H9 (cell line): ENCODE measurements at regions not wholly inside any gene's neighbourhood (a gene's known extent, or its start where the extent isn't known, plus 50 kb on each side); places are given as distances from the start of the nearest gene placed in this dataset.

Experiments
- DNase-seq: peaks from one replicate; pipeline ENCODE4 v3.0.0-alpha.2; 2017
- H2AFZ ChIP-seq: one replicate; pipeline ENCODE4 v1.6.1; 2013; ENCODE audit warnings: mild to moderate bottlenecking, low read length, control low read depth, moderate library complexity
- H2AK5ac ChIP-seq: 2 replicates; pipeline ENCODE4 v1.6.1; 2013; ENCODE audit warnings: low read length, control low read depth, mixed read lengths; ENCODE audit not compliant: insufficient read length
- H2BK120ac ChIP-seq: one replicate; pipeline ENCODE4 v1.6.1; 2013; ENCODE audit warnings: low read depth, mild to moderate bottlenecking, low read length, control low read depth, inconsistent platforms; ENCODE audit not compliant: poor library complexity, severe bottlenecking
- H2BK12ac ChIP-seq: 2 replicates; pipeline ENCODE4 v1.6.1; 2013; ENCODE audit warnings: low read length, control low read depth, mixed read lengths, low read depth; ENCODE audit not compliant: insufficient read length
- H2BK15ac ChIP-seq: 2 replicates; pipeline ENCODE4 v1.6.1; 2013; ENCODE audit warnings: low read depth, low read length, control low read depth
- H2BK20ac ChIP-seq: one replicate; pipeline ENCODE4 v1.6.1; 2013; ENCODE audit warnings: low read depth, mild to moderate bottlenecking, low read length, control low read depth, inconsistent platforms; ENCODE audit not compliant: poor library complexity, severe bottlenecking
- H2BK5ac ChIP-seq: 2 replicates; pipeline ENCODE4 v1.6.1; 2013; ENCODE audit warnings: low read length, control low read depth, mixed read lengths; ENCODE audit not compliant: insufficient read length
- H3K14ac ChIP-seq: 2 replicates; pipeline ENCODE4 v1.6.1; 2013; ENCODE audit warnings: low read length, control low read depth; ENCODE audit not compliant: insufficient read depth
- H3K18ac ChIP-seq: 2 replicates; pipeline ENCODE4 v1.6.1; 2013; ENCODE audit warnings: low read depth, mild to moderate bottlenecking, mixed read lengths, low read length, control low read depth; ENCODE audit not compliant: insufficient read length
- H3K23ac ChIP-seq: 2 replicates; pipeline ENCODE4 v1.6.1; 2013; ENCODE audit warnings: low read length, control low read depth, mixed read lengths, low read depth; ENCODE audit not compliant: insufficient read length
- H3K23me2 ChIP-seq: 2 replicates; pipeline ENCODE4 v1.6.1; 2013; ENCODE audit warnings: low read depth, mild to moderate bottlenecking, mixed read lengths, low read length, control low read depth; ENCODE audit not compliant: insufficient read length, poor library complexity, severe bottlenecking
- H3K27ac ChIP-seq: 2 replicates; pipeline ENCODE4 v1.5.1; 2013; ENCODE audit warnings: low read length, control low read depth, mixed read lengths, low read depth; ENCODE audit not compliant: insufficient read length
- H3K27me3 ChIP-seq: 2 replicates; pipeline ENCODE4 v1.6.1; 2013; ENCODE audit warnings: low read length, control low read depth, inconsistent platforms; ENCODE audit not compliant: insufficient read depth
- H3K4ac ChIP-seq: 2 replicates; pipeline ENCODE4 v1.6.1; 2013; ENCODE audit warnings: low read depth, mild to moderate bottlenecking, control low read depth, inconsistent platforms, low read length, moderate library complexity
- H3K4me1 ChIP-seq: 2 replicates; pipeline ENCODE4 v1.6.1; 2013; ENCODE audit warnings: low read length, control low read depth, inconsistent platforms; ENCODE audit not compliant: insufficient read depth
- H3K4me2 ChIP-seq: 2 replicates; pipeline ENCODE4 v1.6.1; 2013; ENCODE audit warnings: low read length, control low read depth, mixed read lengths; ENCODE audit not compliant: insufficient read length, insufficient read depth
- H3K56ac ChIP-seq: 2 replicates; pipeline ENCODE4 v1.6.1; 2013; ENCODE audit warnings: low read depth, mild to moderate bottlenecking, mixed read lengths, low read length, control low read depth; ENCODE audit not compliant: insufficient read length
- H3K79me1 ChIP-seq: 2 replicates; pipeline ENCODE4 v1.6.1; 2013; ENCODE audit warnings: low read depth, mild to moderate bottlenecking, moderate library complexity, low read length, control low read depth, inconsistent platforms; ENCODE audit not compliant: insufficient read depth, poor library complexity, severe bottlenecking
- H3K79me2 ChIP-seq: 2 replicates; pipeline ENCODE4 v1.6.1; 2013; ENCODE audit warnings: low read length, control low read depth, inconsistent platforms; ENCODE audit not compliant: insufficient read depth
- H3K9ac ChIP-seq: 2 replicates; pipeline ENCODE4 v1.6.1; 2013; ENCODE audit warnings: low read length, control low read depth, mixed read lengths; ENCODE audit not compliant: insufficient read length; ENCODE audit errors: extremely low read depth
- H3K9me3 ChIP-seq: one replicate; pipeline ENCODE4 v1.6.1; 2013; ENCODE audit warnings: low read depth, low read length, inconsistent platforms; ENCODE audit not compliant: control insufficient read depth
- H3T11ph ChIP-seq: one replicate; pipeline ENCODE4 v1.6.1; 2013; ENCODE audit warnings: mild to moderate bottlenecking, low read length, control low read depth, inconsistent platforms
- H4K20me1 ChIP-seq: one replicate; pipeline ENCODE4 v1.6.1; 2013; ENCODE audit not compliant: control insufficient read depth, insufficient read length, insufficient read depth
- H4K5ac ChIP-seq: 2 replicates; pipeline ENCODE4 v1.6.1; 2013; ENCODE audit warnings: low read depth, mild to moderate bottlenecking, mixed read lengths, low read length, control low read depth; ENCODE audit not compliant: insufficient read length
- H4K8ac ChIP-seq: replicated peaks from 2 replicates; pipeline ENCODE4 v1.6.1; 2013; ENCODE audit warnings: low read length, control low read depth, mixed read lengths, low read depth; ENCODE audit not compliant: insufficient read length
- H4K91ac ChIP-seq: 2 replicates; pipeline ENCODE4 v1.6.1; 2013; ENCODE audit warnings: low read depth, mild to moderate bottlenecking, moderate library complexity, mixed read lengths, low read length, control low read depth; ENCODE audit not compliant: insufficient read length
- H3K27ac Mint-ChIP-seq, 3 experiments: 2 replicates in 2 of 3; 3 replicates in 1 of 3; pipeline ENCODE4 v1.8.0; 2020 to 2021; ENCODE audit warnings: mixed read lengths in 3 of 3, mild to moderate bottlenecking in 1 of 3, moderate library complexity in 1 of 3
- H3K27me3 Mint-ChIP-seq: 2 replicates; pipeline ENCODE4 v1.8.0; 2021; ENCODE audit warnings: low read depth, mild to moderate bottlenecking, moderate library complexity, mixed read lengths
- H3K36me3 Mint-ChIP-seq, 3 experiments: 2 replicates in 2 of 3; 3 replicates in 1 of 3; pipeline ENCODE4 v1.8.0; 2020 to 2021; ENCODE audit warnings: low read depth in 3 of 3, mixed read lengths in 3 of 3; ENCODE audit not compliant: insufficient read depth in 1 of 3
- H3K4me1 Mint-ChIP-seq, 2 experiments: 2 replicates each; pipeline ENCODE4 v1.8.0; 2020; ENCODE audit warnings: mixed read lengths in 2 of 2
- H3K4me3 Mint-ChIP-seq, 2 experiments: 2 replicates in 1 of 2; 3 replicates in 1 of 2; pipeline ENCODE4 v1.8.0; 2020 to 2021; ENCODE audit warnings: mild to moderate bottlenecking in 2 of 2, mixed read lengths in 2 of 2, moderate library complexity in 1 of 2
- H3K9me3 Mint-ChIP-seq, 2 experiments: 2 replicates in 1 of 2; 3 replicates in 1 of 2; pipeline ENCODE4 v1.8.0; 2020; ENCODE audit warnings: mild to moderate bottlenecking in 2 of 2, mixed read lengths in 2 of 2, moderate library complexity in 1 of 2
- CTCF ChIP-seq: fragments of 200-600 bp; sonication (generic); conservative IDR thresholded peaks from 3 replicates; pipeline ENCODE4 v1.8.0; 2021; ENCODE audit warnings: antibody characterized with exemption, mild to moderate bottlenecking
- WGBS: extraction: QIAGEN DNeasy Blood & Tissue Kit; methylation state at CpG from one replicate; pipeline ENCODE4 v1.1.7; 2013; ENCODE audit warnings: missing lambda C conversion rate, low lambda C conversion rate, mixed read lengths; ENCODE audit not compliant: insufficient read length; ENCODE audit errors: extremely low coverage; 5-methylcytosine and 5-hydroxymethylcytosine counted together

GRCh38 chrX:149221230-149221629, 283.9 kb downstream of the IDS start:
- no peaks in the 10 kb centered on the region for H4K20me1 ChIP-seq
- no peaks in the 10 kb centered on the region for H3K79me1 ChIP-seq
- H2AFZ ChIP-seq, result no peak overlapping the region
- no peak for TF ChIP-seq CTCF
- H4K5ac ChIP-seq, result no peak overlapping the region
- H4K91ac ChIP-seq, result no peak overlapping the region
- WGBS, result no CpG with 5 or more reads among the region's 6 CpGs
- Mint-ChIP-seq H3K9me3 (peaks cover 67 to 68% of the 10 kb centered on the region in 2 experiments), H3K36me3 (peaks cover 2 to 6% (median 4%) of the 10 kb centered on the region in 3 experiments; a peak in 4 of 7 replicates), H3K4me1 (peaks cover 0 to 6% of the 10 kb centered on the region in 2 experiments; a peak in 2 of 4 replicates), H3K27me3 (no peaks in the 10 kb centered on the region; the same call in none of the 2 replicates), H3K27ac (no peak overlapping the region), H3K4me3 (no peak overlapping the region)
- no peaks in the 10 kb centered on the region for H3K79me2 ChIP-seq
- no peak overlapping the region for H3K9ac ChIP-seq
- no peaks in the 10 kb centered on the region for H3K27me3 ChIP-seq
- H3K27ac ChIP-seq, result no peak overlapping the region
- H3K23ac ChIP-seq, result no peak overlapping the region
- no peak overlapping the region for H3K14ac ChIP-seq
- no peak overlapping the region for H3K4me2 ChIP-seq
- no peaks in the 10 kb centered on the region for H3K4me1 ChIP-seq
- H2BK12ac ChIP-seq, result no peak overlapping the region
- no peak overlapping the region for H3K56ac ChIP-seq
- no peak overlapping the region for H2AK5ac ChIP-seq
- no peak overlapping the region for H2BK15ac ChIP-seq
- DNase-seq, result no peak
- H2BK5ac ChIP-seq, result no peak overlapping the region
- no peak overlapping the region for H2BK20ac ChIP-seq
- H3K4ac ChIP-seq, result no peak overlapping the region
- H2BK120ac ChIP-seq, result no peak overlapping the region
- no peaks in the 10 kb centered on the region for H3K23me2 ChIP-seq
- H3K18ac ChIP-seq, result no peak overlapping the region
- H3T11ph ChIP-seq, result no peak overlapping the region
- H4K8ac ChIP-seq, result no peak overlapping the region
- H3K9me3 ChIP-seq, result peaks cover 20% of the 10 kb centered on the region
